ENCODE measurements at regions not wholly inside any gene's neighbourhood (a gene's known extent, or its start where the extent isn't known, plus 50 kb on each side); places are given as distances from the start of the nearest gene placed in this dataset.
A peak's percentile ranks its signal among the peaks of the same experiment; 100 is the strongest.

GRCh38 chr3:173241727-173242126 lies 100.7 kb upstream of the SPATA16 start:
- no peaks in the 10 kb centered on the region for H3K27me3 Mint-ChIP-seq (ENCODE audit: unreplicated experiment)
- no peak overlapping the region for H3K4me3 Mint-ChIP-seq (ENCODE audit: unreplicated experiment)
- no peaks in the 10 kb centered on the region for H3K9me3 Mint-ChIP-seq (ENCODE audit: unreplicated experiment)
- no peak overlapping the region for H3K27ac Mint-ChIP-seq (ENCODE audit: unreplicated experiment)
- TF ChIP-seq CTCF (IDR thresholded peaks at IDR 0.05; ENCODE audit: partially characterized antibody, unreplicated experiment), result no peak
- no peaks in the 10 kb centered on the region for H3K4me1 Mint-ChIP-seq (ENCODE audit: low read depth, unreplicated experiment)
- no peak for DNase-seq
- no peaks in the 10 kb centered on the region for H3K36me3 Mint-ChIP-seq (ENCODE audit: unreplicated experiment)

- Mint-ChIP-seq H3K4me3 (ENCODE audit: unreplicated experiment) (no peak overlapping the region), H3K36me3 (ENCODE audit: unreplicated experiment) (no peaks in the 10 kb centered on the region), H3K4me1 (ENCODE audit: low read depth, unreplicated experiment) (no peaks in the 10 kb centered on the region), H3K27ac (ENCODE audit: unreplicated experiment) (no peak overlapping the region), H3K9me3 (ENCODE audit: unreplicated experiment) (no peaks in the 10 kb centered on the region), H3K27me3 (ENCODE audit: unreplicated experiment) (no peaks in the 10 kb centered on the region)
- TF ChIP-seq CTCF (IDR thresholded peaks at IDR 0.05; ENCODE audit: partially characterized antibody, unreplicated experiment), result no peak
- DNase-seq, result no peak
Measured at GRCh38 chr3:173238091-173238490, 97.1 kb upstream of the SPATA16 start.

- H3K4me3 Mint-ChIP-seq (ENCODE audit: unreplicated experiment), result no peak overlapping the region
- H3K27me3 Mint-ChIP-seq (ENCODE audit: unreplicated experiment), result no peaks in the 10 kb centered on the region
- no peaks in the 10 kb centered on the region for H3K4me1 Mint-ChIP-seq (ENCODE audit: low read depth, unreplicated experiment)
- TF ChIP-seq CTCF (IDR thresholded peaks at IDR 0.05; ENCODE audit: partially characterized antibody, unreplicated experiment), result no peak
- no peak overlapping the region for H3K27ac Mint-ChIP-seq (ENCODE audit: unreplicated experiment)
- no peaks in the 10 kb centered on the region for H3K36me3 Mint-ChIP-seq (ENCODE audit: unreplicated experiment)
- no peak for DNase-seq
- H3K9me3 Mint-ChIP-seq (ENCODE audit: unreplicated experiment), result no peaks in the 10 kb centered on the region
Measured at GRCh38 chr3:173225351-173225750, 84.3 kb upstream of the SPATA16 start.

- no peaks in the 10 kb centered on the region for H3K36me3 Mint-ChIP-seq (ENCODE audit: unreplicated experiment)
- TF ChIP-seq CTCF (IDR thresholded peaks at IDR 0.05; ENCODE audit: partially characterized antibody, unreplicated experiment), result peak; percentile 63
- no peaks in the 10 kb centered on the region for H3K4me1 Mint-ChIP-seq (ENCODE audit: low read depth, unreplicated experiment)
- H3K4me3 Mint-ChIP-seq (ENCODE audit: unreplicated experiment), result no peak overlapping the region
- H3K27ac Mint-ChIP-seq (ENCODE audit: unreplicated experiment), result no peak overlapping the region
- peaks cover 2% of the 10 kb centered on the region for H3K9me3 Mint-ChIP-seq (ENCODE audit: unreplicated experiment)
- no peak for DNase-seq
- no peaks in the 10 kb centered on the region for H3K27me3 Mint-ChIP-seq (ENCODE audit: unreplicated experiment)
Measured at GRCh38 chr3:173221010-173221409, 80.0 kb upstream of the SPATA16 start.

GRCh38 chr3:173217127-173217526 lies 76.1 kb upstream of the SPATA16 start:
- Mint-ChIP-seq H3K27ac (ENCODE audit: unreplicated experiment) (no peak overlapping the region), H3K4me1 (ENCODE audit: low read depth, unreplicated experiment) (no peaks in the 10 kb centered on the region)

More at GRCh38 chr3:173217127-173217526, 76.1 kb upstream of the SPATA16 start:
- peaks cover 2% of the 10 kb centered on the region for H3K9me3 Mint-ChIP-seq (ENCODE audit: unreplicated experiment)
- no peaks in the 10 kb centered on the region for H3K27me3 Mint-ChIP-seq (ENCODE audit: unreplicated experiment)
- no peaks in the 10 kb centered on the region for H3K36me3 Mint-ChIP-seq (ENCODE audit: unreplicated experiment)
- no peak for DNase-seq
- H3K4me3 Mint-ChIP-seq (ENCODE audit: unreplicated experiment), result no peak overlapping the region
- TF ChIP-seq CTCF (IDR thresholded peaks at IDR 0.05; ENCODE audit: partially characterized antibody, unreplicated experiment), result no peak

Measured in glutamatergic neuron (in vitro differentiated cells).